HCT116 (cell line): ENCODE measurements at regions not wholly inside any gene's neighbourhood (a gene's known extent, or its start where the extent isn't known, plus 50 kb on each side); places are given as distances from the start of the nearest gene placed in this dataset.

Experiments
- ATAC-seq: fragments of 200-7000 bp; cut with Tn5 transposase; 2 replicates; pipeline ENCODE4 v1.9.1; 2020; ENCODE audit warnings: mild to moderate bottlenecking, moderate library complexity
- BruUV-seq: library from RNA; stranded (reverse); fragments of 400-500 nt; replicated peaks from 2 replicates; lab custom pipeline; 2021; lab: Mats Ljungman, UMichigan
- CTCF ChIA-PET: fragments of 300-600 bp; sonication (Branson Sonifier 250); formaldehyde crosslinking; loops from one replicate; lab custom pipeline; 2021; ENCODE audit warnings: antibody characterized with exemption; lab: Charles Lee
- POLR2A ChIA-PET: fragments of 300-600, 350-600 bp; sonication (Branson Sonifier 250); formaldehyde crosslinking; loops from one replicate; lab custom pipeline; 2021; ENCODE audit warnings: antibody characterized with exemption; lab: Charles Lee
- RAD21 ChIA-PET, 2 experiments: fragments of 300-600 bp; sonication (Branson Sonifier 250); formaldehyde crosslinking; loops; one replicate each; lab custom pipeline; 2023; ENCODE audit warnings: low total read pairs in 2 of 2; ENCODE audit not compliant: uncharacterized antibody in 2 of 2, unreplicated experiment in 2 of 2, low non-redundant PET in 1 of 2; lab: Charles Lee
- DNase-seq: peaks from one replicate; pipeline ENCODE4 v3.0.0-alpha.2; 2010; ENCODE audit warnings: low read depth, low spot score
- H2AFZ ChIP-seq: fragments of 200-600 bp; shearing (Covaris generic), sonication (generic); 2 replicates; pipeline ENCODE4 v1.6.1; 2017; ENCODE audit warnings: low read depth, mixed run types, mixed read lengths, antibody characterized with exemption, low read length; ENCODE audit not compliant: poor library complexity, severe bottlenecking
- H3K27ac ChIP-seq: 2 replicates; pipeline ENCODE4 v1.5.1; 2012; ENCODE audit warnings: low read depth, low read length
- H3K27me3 ChIP-seq: fragments of 200-600 bp; sonication (generic); 2 replicates; pipeline ENCODE4 v1.6.1; 2016; ENCODE audit warnings: mixed run types, low read length, mixed read lengths; ENCODE audit not compliant: insufficient read depth
- H3K36me3 ChIP-seq, 2 experiments: fragments of 200-500 bp in 1 of 2; fragments of 200-600 bp in 1 of 2; sonication (Bioruptor generic) in 1 of 2; sonication (generic) in 1 of 2; 2 replicates each; pipeline versions ENCODE4 v1.5.1 to v1.6.1; 2014 to 2016; ENCODE audit warnings: low read length in 2 of 2, inconsistent platforms in 1 of 2, mixed read lengths in 1 of 2, mixed run types in 1 of 2; ENCODE audit not compliant: insufficient read depth in 2 of 2, control insufficient read depth in 1 of 2
- H3K4me1 ChIP-seq, 2 experiments: fragments of 200-600 bp in 1 of 2; sonication (generic) in 1 of 2; 2 replicates each; pipeline versions ENCODE4 v1.5.1 to v1.6.1; 2012 to 2017; ENCODE audit warnings: low read length in 2 of 2, inconsistent platforms in 1 of 2, mild to moderate bottlenecking in 1 of 2, mixed read lengths in 1 of 2, mixed run types in 1 of 2, moderate library complexity in 1 of 2; ENCODE audit not compliant: insufficient read depth in 2 of 2, control insufficient read depth in 1 of 2
- H3K4me2 ChIP-seq: fragments of 200-600 bp; sonication (generic); 2 replicates; pipeline ENCODE4 v1.6.1; 2017; ENCODE audit warnings: mixed run types, low read length, mixed read lengths
- H3K4me3 ChIP-seq, 2 experiments: fragments of 200-600 bp in 1 of 2; sonication (generic) in 1 of 2; replicated peaks in 1 of 2; 2 replicates each; pipeline ENCODE4 v1.5.1; 2011 to 2016; ENCODE audit warnings: low read length in 2 of 2, control low read depth in 1 of 2, low read depth in 1 of 2, mild to moderate bottlenecking in 1 of 2, mixed read lengths in 1 of 2, mixed run types in 1 of 2
- H3K79me2 ChIP-seq: fragments of 200-600 bp; sonication (generic); 2 replicates; pipeline ENCODE4 v1.6.1; 2017; ENCODE audit warnings: mild to moderate bottlenecking, mixed run types, low read length, moderate library complexity, mixed read lengths; ENCODE audit not compliant: insufficient read depth
- H3K9ac ChIP-seq: fragments of 200-600 bp; sonication (generic); 2 replicates; pipeline ENCODE4 v1.6.1; 2016; ENCODE audit warnings: low read length, mixed read lengths
- H3K9me2 ChIP-seq: fragments of 200-600 bp; sonication (generic), shearing (Covaris generic); 2 replicates; pipeline ENCODE4 v1.6.1; 2017; ENCODE audit warnings: mixed run types, mild to moderate bottlenecking, moderate library complexity; ENCODE audit not compliant: insufficient read depth
- H3K9me3 ChIP-seq, 2 experiments: fragments of 200-500 bp in 1 of 2; fragments of 200-600 bp in 1 of 2; sonication (Bioruptor generic) in 1 of 2; sonication (generic) in 1 of 2; 2 replicates each; pipeline ENCODE4 v1.6.1; 2014 to 2017; ENCODE audit warnings: low read length in 2 of 2, mixed read lengths in 2 of 2, inconsistent platforms in 1 of 2, low read depth in 1 of 2, mild to moderate bottlenecking in 1 of 2, mixed run types in 1 of 2, moderate library complexity in 1 of 2; ENCODE audit not compliant: control insufficient read depth in 1 of 2, insufficient read depth in 1 of 2
- H4K20me1 ChIP-seq: fragments of 200-600 bp; sonication (generic), shearing (Covaris generic); 2 replicates; pipeline ENCODE4 v1.6.1; 2017; ENCODE audit warnings: mixed run types, mild to moderate bottlenecking, moderate library complexity; ENCODE audit not compliant: insufficient read depth
- CBX3 ChIP-seq: IDR thresholded peaks from 2 replicates; pipeline ENCODE4 v1.6.1; 2012; ENCODE audit warnings: low read depth
- CEBPB ChIP-seq: IDR thresholded peaks from 2 replicates; pipeline ENCODE4 v1.6.1; 2012; ENCODE audit warnings: low read depth
- EGR1 ChIP-seq: IDR thresholded peaks from 2 replicates; pipeline ENCODE4 v1.6.1; 2012; ENCODE audit warnings: low read depth
- ELF1 ChIP-seq: IDR thresholded peaks from 2 replicates; pipeline ENCODE4 v1.6.1; 2012; ENCODE audit warnings: low read depth, borderline replicate concordance
- EZH2 ChIP-seq: fragments of 200-600 bp; sonication (generic); IDR thresholded peaks from 2 replicates; pipeline ENCODE4 v1.6.1; 2017; ENCODE audit warnings: antibody characterized with exemption, mixed run types
- EZH2phosphoT487 ChIP-seq: fragments of 200-600 bp; IDR thresholded peaks from 2 replicates; pipeline ENCODE4 v1.6.1; 2018; ENCODE audit warnings: antibody characterized with exemption, borderline replicate concordance
- FOSL1 ChIP-seq: IDR thresholded peaks from 2 replicates; pipeline ENCODE4 v1.6.1; 2012; ENCODE audit warnings: low read depth
- JUND ChIP-seq: IDR thresholded peaks from 2 replicates; pipeline ENCODE4 v1.6.1; 2012
- MAX ChIP-seq: IDR thresholded peaks from 2 replicates; pipeline ENCODE4 v1.6.1; 2012
- POLR2A ChIP-seq: IDR thresholded peaks from 2 replicates; pipeline ENCODE4 v1.7.0; 2011; ENCODE audit warnings: borderline replicate concordance; ENCODE audit not compliant: insufficient read depth, insufficient read length; ENCODE audit errors: extremely low read depth
- POLR2AphosphoS5 ChIP-seq: IDR thresholded peaks from 2 replicates; pipeline ENCODE4 v1.6.1; 2011; ENCODE audit warnings: mild to moderate bottlenecking, low read depth, low read length, moderate library complexity
- RAD21 ChIP-seq: IDR thresholded peaks from 2 replicates; pipeline ENCODE4 v1.6.1; 2012; ENCODE audit warnings: low read depth, mild to moderate bottlenecking
- REST ChIP-seq: IDR thresholded peaks from 2 replicates; pipeline ENCODE4 v1.6.1; 2012; ENCODE audit warnings: low read depth
- SIN3A ChIP-seq: IDR thresholded peaks from 2 replicates; pipeline ENCODE4 v1.6.1; 2012; ENCODE audit warnings: low read depth
- SRF ChIP-seq: IDR thresholded peaks from 2 replicates; pipeline ENCODE4 v1.6.1; 2012; ENCODE audit warnings: low read depth
- ZNF274 ChIP-seq: fragments of 200-500 bp; sonication (Bioruptor generic); IDR thresholded peaks from 2 replicates; pipeline ENCODE4 v1.6.1; 2014; ENCODE audit warnings: mild to moderate bottlenecking, low read depth, low read length, inconsistent platforms
- intact Hi-C: fragments of 100-400 bp; cut with micrococcal nuclease; formaldehyde crosslinking; loops from 2 replicates; pipeline ENCODE4 v1.10.0; 2022
- TF ChIP-seq, protein P1 (sequence below): IDR thresholded peaks from 2 replicates; pipeline ENCODE4 v1.6.1; 2012

GRCh38 chr2:18110222-18110621 lies 231.8 kb downstream of the KCNS3 start:
- no TSS peak for BruUV-seq
- Histone ChIP-seq H3K4me2 (no peak overlapping the region), H3K79me2 (no peaks in the 10 kb centered on the region), H3K4me1 (no peaks in the 10 kb centered on the region), H3K9ac (no peak overlapping the region), H3K27ac (no peak overlapping the region), H4K20me1 (no peaks in the 10 kb centered on the region), H2AFZ (no peak overlapping the region), H3K27me3 (peaks cover 14% of the 10 kb centered on the region; the same call in 1 of the 2 replicates), H3K4me3 (no peak overlapping the region), H3K9me2 (no peaks in the 10 kb centered on the region), H3K36me3 (no peaks in the 10 kb centered on the region), H3K9me3 (no peaks in the 10 kb centered on the region)
- no peak for DNase-seq
- TF ChIP-seq EZH2 = no peak
- no peak for TF ChIP-seq SIN3A
- TF ChIP-seq POLR2A = no peak
- no peak for TF ChIP-seq SRF
- TF ChIP-seq POLR2AphosphoS5 = no peak
- no peak for TF ChIP-seq JUND
- TF ChIP-seq CBX3 = no peak
- no peak for TF ChIP-seq CEBPB
- no peak for TF ChIP-seq EZH2phosphoT487
- TF ChIP-seq FOSL1 = no peak
- TF ChIP-seq ELF1 = no peak
- no peak for TF ChIP-seq ZNF274
- TF ChIP-seq RAD21 = no peak
- CTCF ChIA-PET = no interaction called here
- POLR2A ChIA-PET = no interaction called here
- no peak for ATAC-seq
- intact Hi-C loops = no loop called here
- RAD21 ChIA-PET = no interaction called here

- no peaks in the 10 kb centered on the region for H3K4me1 ChIP-seq
- H3K36me3 ChIP-seq = no peaks in the 10 kb centered on the region
- TF ChIP-seq MAX (no peak), ZNF274 (no peak), CBX3 (no peak), EZH2phosphoT487 (no peak), POLR2AphosphoS5 (no peak), ELF1 (no peak), REST (no peak), CEBPB (no peak), JUND (no peak), EGR1 (no peak), SIN3A (no peak)
- TF ChIP-seq, protein P1, sequence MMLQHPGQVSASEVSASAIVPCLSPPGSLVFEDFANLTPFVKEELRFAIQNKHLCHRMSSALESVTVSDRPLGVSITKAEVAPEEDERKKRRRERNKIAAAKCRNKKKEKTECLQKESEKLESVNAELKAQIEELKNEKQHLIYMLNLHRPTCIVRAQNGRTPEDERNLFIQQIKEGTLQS = no peak
Measured at GRCh38 chr2:18106841-18107240, 228.4 kb downstream of the KCNS3 start.

More at GRCh38 chr2:18106841-18107240, 228.4 kb downstream of the KCNS3 start:
- H3K9me3 ChIP-seq = no peaks in the 10 kb centered on the region
- no TSS peak for BruUV-seq
- H3K4me3 ChIP-seq = no peak overlapping the region
- H4K20me1 ChIP-seq = no peaks in the 10 kb centered on the region
- intact Hi-C loops = no loop called here
- peaks cover 17% of the 10 kb centered on the region; the same call in 1 of the 2 replicates for H3K27me3 ChIP-seq
- H3K9me2 ChIP-seq = no peaks in the 10 kb centered on the region
- CTCF ChIA-PET = interaction anchor here (2.4 kb wide), 1 partner anchor 11 kb away, joined by 7 read pairs; no protein-coding TSS in a partner anchor
- ATAC-seq (no peak), DNase-seq (no peak)
- no peaks in the 10 kb centered on the region for H3K79me2 ChIP-seq
- POLR2A ChIA-PET = no interaction called here
- H2AFZ ChIP-seq = no peak overlapping the region
- no peak overlapping the region for H3K4me2 ChIP-seq
- no peak overlapping the region for H3K27ac ChIP-seq
- no peak overlapping the region for H3K9ac ChIP-seq
- RAD21 ChIA-PET = no interaction called here
